ENCODE measurements at regions not wholly inside any gene's neighbourhood (a gene's known extent, or its start where the extent isn't known, plus 50 kb on each side); places are given as distances from the start of the nearest gene placed in this dataset.

DNA sequence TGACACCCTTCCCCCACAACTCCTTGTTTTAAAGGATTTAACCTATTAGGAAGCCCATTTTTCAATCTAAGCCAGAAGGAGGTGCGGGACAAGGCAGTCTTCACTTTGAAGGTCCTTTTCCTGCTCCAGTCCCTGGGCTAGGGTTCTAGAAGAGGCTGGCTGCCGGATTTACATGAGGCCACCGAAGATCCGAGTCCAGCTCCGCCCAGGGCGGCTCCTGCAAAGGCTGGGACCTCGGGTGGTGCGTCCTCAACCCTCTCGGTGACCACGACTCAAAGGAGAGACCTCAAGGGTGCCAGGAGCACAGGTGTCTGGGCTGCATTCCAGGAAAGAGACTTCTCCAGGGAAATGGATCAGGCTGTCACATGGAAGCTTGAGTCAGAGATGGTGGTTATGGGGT lies 471.6 kb downstream of the PCDH19 start:
- TF ChIP-seq ZNF331 (CRISPR knock-in tag; IDR thresholded peaks at IDR 0.05; ENCODE audit: low read depth) (no peak), NANOG (IDR thresholded peaks at IDR 0.05; ENCODE audit: borderline replicate concordance) (no peak), ZNF114 (CRISPR knock-in tag; IDR thresholded peaks at IDR 0.05) (no peak), STAT1 (IDR thresholded peaks at IDR 0.05; ENCODE audit: unreplicated experiment) (no peak), JUNB (IDR thresholded peaks at IDR 0.05; ENCODE audit: unreplicated experiment) (no peak), CREB1 (CRISPR knock-in tag; IDR thresholded peaks at IDR 0.05; ENCODE audit: low read depth) (no peak), EZH2 (IDR thresholded peaks at IDR 0.05; ENCODE audit: low read depth, unreplicated experiment) (no peak), POLR2AphosphoS5 (IDR thresholded peaks at IDR 0.05; ENCODE audit: low read depth) (no peak), EZH2phosphoT487 (IDR thresholded peaks at IDR 0.05; ENCODE audit: unreplicated experiment) (no peak)
- TF ChIP-seq, protein P1, sequence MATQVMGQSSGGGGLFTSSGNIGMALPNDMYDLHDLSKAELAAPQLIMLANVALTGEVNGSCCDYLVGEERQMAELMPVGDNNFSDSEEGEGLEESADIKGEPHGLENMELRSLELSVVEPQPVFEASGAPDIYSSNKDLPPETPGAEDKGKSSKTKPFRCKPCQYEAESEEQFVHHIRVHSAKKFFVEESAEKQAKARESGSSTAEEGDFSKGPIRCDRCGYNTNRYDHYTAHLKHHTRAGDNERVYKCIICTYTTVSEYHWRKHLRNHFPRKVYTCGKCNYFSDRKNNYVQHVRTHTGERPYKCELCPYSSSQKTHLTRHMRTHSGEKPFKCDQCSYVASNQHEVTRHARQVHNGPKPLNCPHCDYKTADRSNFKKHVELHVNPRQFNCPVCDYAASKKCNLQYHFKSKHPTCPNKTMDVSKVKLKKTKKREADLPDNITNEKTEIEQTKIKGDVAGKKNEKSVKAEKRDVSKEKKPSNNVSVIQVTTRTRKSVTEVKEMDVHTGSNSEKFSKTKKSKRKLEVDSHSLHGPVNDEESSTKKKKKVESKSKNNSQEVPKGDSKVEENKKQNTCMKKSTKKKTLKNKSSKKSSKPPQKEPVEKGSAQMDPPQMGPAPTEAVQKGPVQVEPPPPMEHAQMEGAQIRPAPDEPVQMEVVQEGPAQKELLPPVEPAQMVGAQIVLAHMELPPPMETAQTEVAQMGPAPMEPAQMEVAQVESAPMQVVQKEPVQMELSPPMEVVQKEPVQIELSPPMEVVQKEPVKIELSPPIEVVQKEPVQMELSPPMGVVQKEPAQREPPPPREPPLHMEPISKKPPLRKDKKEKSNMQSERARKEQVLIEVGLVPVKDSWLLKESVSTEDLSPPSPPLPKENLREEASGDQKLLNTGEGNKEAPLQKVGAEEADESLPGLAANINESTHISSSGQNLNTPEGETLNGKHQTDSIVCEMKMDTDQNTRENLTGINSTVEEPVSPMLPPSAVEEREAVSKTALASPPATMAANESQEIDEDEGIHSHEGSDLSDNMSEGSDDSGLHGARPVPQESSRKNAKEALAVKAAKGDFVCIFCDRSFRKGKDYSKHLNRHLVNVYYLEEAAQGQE (IDR thresholded peaks at IDR 0.05; ENCODE audit: unreplicated experiment): no peak
- TF ChIP-seq, protein P2, sequence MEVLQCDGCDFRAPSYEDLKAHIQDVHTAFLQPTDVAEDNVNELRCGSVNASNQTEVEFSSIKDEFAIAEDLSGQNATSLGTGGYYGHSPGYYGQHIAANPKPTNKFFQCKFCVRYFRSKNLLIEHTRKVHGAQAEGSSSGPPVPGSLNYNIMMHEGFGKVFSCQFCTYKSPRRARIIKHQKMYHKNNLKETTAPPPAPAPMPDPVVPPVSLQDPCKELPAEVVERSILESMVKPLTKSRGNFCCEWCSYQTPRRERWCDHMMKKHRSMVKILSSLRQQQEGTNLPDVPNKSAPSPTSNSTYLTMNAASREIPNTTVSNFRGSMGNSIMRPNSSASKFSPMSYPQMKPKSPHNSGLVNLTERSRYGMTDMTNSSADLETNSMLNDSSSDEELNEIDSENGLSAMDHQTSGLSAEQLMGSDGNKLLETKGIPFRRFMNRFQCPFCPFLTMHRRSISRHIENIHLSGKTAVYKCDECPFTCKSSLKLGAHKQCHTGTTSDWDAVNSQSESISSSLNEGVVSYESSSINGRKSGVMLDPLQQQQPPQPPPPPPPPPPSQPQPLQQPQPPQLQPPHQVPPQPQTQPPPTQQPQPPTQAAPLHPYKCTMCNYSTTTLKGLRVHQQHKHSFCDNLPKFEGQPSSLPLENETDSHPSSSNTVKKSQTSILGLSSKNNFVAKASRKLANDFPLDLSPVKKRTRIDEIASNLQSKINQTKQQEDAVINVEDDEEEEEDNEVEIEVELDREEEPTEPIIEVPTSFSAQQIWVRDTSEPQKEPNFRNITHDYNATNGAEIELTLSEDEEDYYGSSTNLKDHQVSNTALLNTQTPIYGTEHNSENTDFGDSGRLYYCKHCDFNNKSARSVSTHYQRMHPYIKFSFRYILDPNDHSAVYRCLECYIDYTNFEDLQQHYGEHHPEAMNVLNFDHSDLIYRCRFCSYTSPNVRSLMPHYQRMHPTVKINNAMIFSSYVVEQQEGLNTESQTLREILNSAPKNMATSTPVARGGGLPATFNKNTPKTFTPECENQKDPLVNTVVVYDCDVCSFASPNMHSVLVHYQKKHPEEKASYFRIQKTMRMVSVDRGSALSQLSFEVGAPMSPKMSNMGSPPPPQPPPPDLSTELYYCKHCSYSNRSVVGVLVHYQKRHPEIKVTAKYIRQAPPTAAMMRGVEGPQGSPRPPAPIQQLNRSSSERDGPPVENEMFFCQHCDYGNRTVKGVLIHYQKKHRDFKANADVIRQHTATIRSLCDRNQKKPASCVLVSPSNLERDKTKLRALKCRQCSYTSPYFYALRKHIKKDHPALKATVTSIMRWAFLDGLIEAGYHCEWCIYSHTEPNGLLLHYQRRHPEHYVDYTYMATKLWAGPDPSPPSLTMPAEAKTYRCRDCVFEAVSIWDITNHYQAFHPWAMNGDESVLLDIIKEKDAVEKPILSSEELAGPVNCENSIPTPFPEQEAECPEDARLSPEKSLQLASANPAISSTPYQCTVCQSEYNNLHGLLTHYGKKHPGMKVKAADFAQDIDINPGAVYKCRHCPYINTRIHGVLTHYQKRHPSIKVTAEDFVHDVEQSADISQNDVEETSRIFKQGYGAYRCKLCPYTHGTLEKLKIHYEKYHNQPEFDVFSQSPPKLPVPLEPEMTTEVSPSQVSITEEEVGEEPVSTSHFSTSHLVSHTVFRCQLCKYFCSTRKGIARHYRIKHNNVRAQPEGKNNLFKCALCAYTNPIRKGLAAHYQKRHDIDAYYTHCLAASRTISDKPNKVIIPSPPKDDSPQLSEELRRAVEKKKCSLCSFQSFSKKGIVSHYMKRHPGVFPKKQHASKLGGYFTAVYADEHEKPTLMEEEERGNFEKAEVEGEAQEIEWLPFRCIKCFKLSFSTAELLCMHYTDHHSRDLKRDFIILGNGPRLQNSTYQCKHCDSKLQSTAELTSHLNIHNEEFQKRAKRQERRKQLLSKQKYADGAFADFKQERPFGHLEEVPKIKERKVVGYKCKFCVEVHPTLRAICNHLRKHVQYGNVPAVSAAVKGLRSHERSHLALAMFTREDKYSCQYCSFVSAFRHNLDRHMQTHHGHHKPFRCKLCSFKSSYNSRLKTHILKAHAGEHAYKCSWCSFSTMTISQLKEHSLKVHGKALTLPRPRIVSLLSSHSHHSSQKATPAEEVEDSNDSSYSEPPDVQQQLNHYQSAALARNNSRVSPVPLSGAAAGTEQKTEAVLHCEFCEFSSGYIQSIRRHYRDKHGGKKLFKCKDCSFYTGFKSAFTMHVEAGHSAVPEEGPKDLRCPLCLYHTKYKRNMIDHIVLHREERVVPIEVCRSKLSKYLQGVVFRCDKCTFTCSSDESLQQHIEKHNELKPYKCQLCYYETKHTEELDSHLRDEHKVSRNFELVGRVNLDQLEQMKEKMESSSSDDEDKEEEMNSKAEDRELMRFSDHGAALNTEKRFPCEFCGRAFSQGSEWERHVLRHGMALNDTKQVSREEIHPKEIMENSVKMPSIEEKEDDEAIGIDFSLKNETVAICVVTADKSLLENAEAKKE (CRISPR knock-in tag; IDR thresholded peaks at IDR 0.05): no peak
- TF ChIP-seq, protein P3, sequence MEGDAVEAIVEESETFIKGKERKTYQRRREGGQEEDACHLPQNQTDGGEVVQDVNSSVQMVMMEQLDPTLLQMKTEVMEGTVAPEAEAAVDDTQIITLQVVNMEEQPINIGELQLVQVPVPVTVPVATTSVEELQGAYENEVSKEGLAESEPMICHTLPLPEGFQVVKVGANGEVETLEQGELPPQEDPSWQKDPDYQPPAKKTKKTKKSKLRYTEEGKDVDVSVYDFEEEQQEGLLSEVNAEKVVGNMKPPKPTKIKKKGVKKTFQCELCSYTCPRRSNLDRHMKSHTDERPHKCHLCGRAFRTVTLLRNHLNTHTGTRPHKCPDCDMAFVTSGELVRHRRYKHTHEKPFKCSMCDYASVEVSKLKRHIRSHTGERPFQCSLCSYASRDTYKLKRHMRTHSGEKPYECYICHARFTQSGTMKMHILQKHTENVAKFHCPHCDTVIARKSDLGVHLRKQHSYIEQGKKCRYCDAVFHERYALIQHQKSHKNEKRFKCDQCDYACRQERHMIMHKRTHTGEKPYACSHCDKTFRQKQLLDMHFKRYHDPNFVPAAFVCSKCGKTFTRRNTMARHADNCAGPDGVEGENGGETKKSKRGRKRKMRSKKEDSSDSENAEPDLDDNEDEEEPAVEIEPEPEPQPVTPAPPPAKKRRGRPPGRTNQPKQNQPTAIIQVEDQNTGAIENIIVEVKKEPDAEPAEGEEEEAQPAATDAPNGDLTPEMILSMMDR (conservative IDR thresholded peaks at IDR 0.05; ENCODE audit: low read depth in 2 of 2): no peak
- TF ChIP-seq, protein P4, sequence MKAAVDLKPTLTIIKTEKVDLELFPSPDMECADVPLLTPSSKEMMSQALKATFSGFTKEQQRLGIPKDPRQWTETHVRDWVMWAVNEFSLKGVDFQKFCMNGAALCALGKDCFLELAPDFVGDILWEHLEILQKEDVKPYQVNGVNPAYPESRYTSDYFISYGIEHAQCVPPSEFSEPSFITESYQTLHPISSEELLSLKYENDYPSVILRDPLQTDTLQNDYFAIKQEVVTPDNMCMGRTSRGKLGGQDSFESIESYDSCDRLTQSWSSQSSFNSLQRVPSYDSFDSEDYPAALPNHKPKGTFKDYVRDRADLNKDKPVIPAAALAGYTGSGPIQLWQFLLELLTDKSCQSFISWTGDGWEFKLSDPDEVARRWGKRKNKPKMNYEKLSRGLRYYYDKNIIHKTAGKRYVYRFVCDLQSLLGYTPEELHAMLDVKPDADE (IDR thresholded peaks at IDR 0.05): no peak
- H3K9me2 ChIP-seq (ENCODE audit: insufficient read depth): no peaks in the 10 kb centered on the region
- H3K4me2 ChIP-seq: no peak overlapping the region
- H3K79me2 ChIP-seq (replicated peaks; ENCODE audit: insufficient read depth): no peaks in the 10 kb centered on the region
- H3K27ac Mint-ChIP-seq: no peak overlapping the region
- H3K27ac ChIP-seq (ENCODE audit: low read depth): no peak overlapping the region
- H3K9me3 Mint-ChIP-seq: no peaks in the 10 kb centered on the region
- H3F3A ChIP-seq (replicated peaks; ENCODE audit: low read depth): no peaks in the 10 kb centered on the region
- H3K27me3 Mint-ChIP-seq (ENCODE audit: insufficient read depth, low read depth, poor library complexity): peaks cover 2% of the 10 kb centered on the region
- no peaks in the 10 kb centered on the region for H3K4me1 ChIP-seq (ENCODE audit: insufficient read depth)
- H3K4me3 Mint-ChIP-seq: no peak overlapping the region
- ATAC-seq: no peak
- H2AFZ ChIP-seq: no peak overlapping the region
- no peaks in the 10 kb centered on the region for H3K36me3 ChIP-seq (ENCODE audit: insufficient read depth)
- no peak for DNase-seq (ENCODE audit: low spot score)
- no peaks in the 10 kb centered on the region for H4K20me1 ChIP-seq (replicated peaks; ENCODE audit: insufficient read depth)
- H3K27me3 ChIP-seq (ENCODE audit: insufficient read depth): no peaks in the 10 kb centered on the region
- no peaks in the 10 kb centered on the region for H3K36me3 Mint-ChIP-seq (ENCODE audit: low read depth)
- no peaks in the 10 kb centered on the region for H3K4me1 Mint-ChIP-seq
- H3K4me3 ChIP-seq: no peak overlapping the region

Measured in GM23338 (cell line).